GM19351 (cell line): ENCODE measurements at regions not wholly inside any gene's neighbourhood (a gene's known extent, or its start where the extent isn't known, plus 50 kb on each side); places are given as distances from the start of the nearest gene placed in this dataset.

Source experiments
- ATAC-seq: cut with Tn5 transposase; IDR thresholded peaks from one replicate; pipeline ENCODE4 v1.9.1; 2021; ENCODE audit warnings: mild to moderate bottlenecking, moderate library complexity; ENCODE audit not compliant: unreplicated experiment

GRCh38 chr5:103464835-103465484, 97.6 kb downstream of the NUDT12 start:
- ATAC-seq, result no peak

- no peak for ATAC-seq
Measured at GRCh38 chr5:103463261-103463660, 99.3 kb downstream of the NUDT12 start.

- no peak for ATAC-seq
Measured at GRCh38 chr5:103461243-103461642, 101.3 kb downstream of the NUDT12 start.

GRCh38 chr5:103458497-103459040, 104.0 kb downstream of the NUDT12 start:
- ATAC-seq, result peak; percentile 63

GRCh38 chr5:103456476-103456875, 106.1 kb downstream of the NUDT12 start:
- no peak for ATAC-seq

GRCh38 chr5:103455796-103456195, 106.8 kb downstream of the NUDT12 start:
- no peak for ATAC-seq

- no peak for ATAC-seq
Measured at GRCh38 chr5:103454770-103455169, 107.8 kb downstream of the NUDT12 start.

GRCh38 chr5:103452666-103453065, 109.9 kb downstream of the NUDT12 start:
- no peak for ATAC-seq

- ATAC-seq, result no peak
Measured at GRCh38 chr5:103452089-103452488, 110.5 kb downstream of the NUDT12 start.

GRCh38 chr5:103451261-103451660, 111.3 kb downstream of the NUDT12 start:
- ATAC-seq, result no peak

- ATAC-seq, result no peak
Measured at GRCh38 chr5:103450333-103451061, 112.1 kb downstream of the NUDT12 start.

- no peak for ATAC-seq
Measured at GRCh38 chr5:103446813-103447212, 115.8 kb downstream of the NUDT12 start.

- no peak for ATAC-seq
Measured at GRCh38 chr5:103445426-103446035, 117.1 kb downstream of the NUDT12 start.

- ATAC-seq, result peak; percentile 80
Measured at GRCh38 chr5:103444333-103445038, 118.1 kb downstream of the NUDT12 start.

- ATAC-seq, result no peak
Measured at GRCh38 chr5:103442750-103443149, 119.8 kb downstream of the NUDT12 start.

GRCh38 chr5:103441523-103441922, 121.1 kb downstream of the NUDT12 start:
- peak; percentile 37 for ATAC-seq

GRCh38 chr5:103439007-103439406, 123.6 kb downstream of the NUDT12 start:
- no peak for ATAC-seq

- ATAC-seq, result no peak
Measured at GRCh38 chr5:103436656-103437055, 125.9 kb downstream of the NUDT12 start.

GRCh38 chr5:103436112-103436511, 126.5 kb downstream of the NUDT12 start:
- ATAC-seq, result no peak

- no peak for ATAC-seq
Measured at GRCh38 chr5:103435136-103435889, 127.3 kb downstream of the NUDT12 start.
